Muscle of leg (tissue), 3 donors: ENCODE measurements at regions not wholly inside any gene's neighbourhood (a gene's known extent, or its start where the extent isn't known, plus 50 kb on each side); places are given as distances from the start of the nearest gene placed in this dataset.

ENCODE experiments used
- DNase-seq: peaks from one replicate; pipeline ENCODE4 v3.0.0; 2013
- H3K27ac ChIP-seq: one replicate; pipeline ENCODE4 v1.5.1; 2013; ENCODE audit warnings: mild to moderate bottlenecking, low read length, control low read depth
- H3K27me3 ChIP-seq: one replicate; pipeline ENCODE4 v1.6.1; 2013; ENCODE audit warnings: low read length; ENCODE audit not compliant: control insufficient read depth, insufficient read depth
- H3K36me3 ChIP-seq: one replicate; pipeline ENCODE4 v1.6.1; 2013; ENCODE audit warnings: low read length; ENCODE audit not compliant: control insufficient read depth, insufficient read depth
- H3K4me1 ChIP-seq: one replicate; pipeline ENCODE4 v1.6.1; 2013; ENCODE audit warnings: low read length; ENCODE audit not compliant: control insufficient read depth, insufficient read depth
- H3K4me3 ChIP-seq: one replicate; pipeline ENCODE4 v1.5.1; 2013; ENCODE audit warnings: low read length, control low read depth
- H3K9me3 ChIP-seq: replicated peaks from 2 replicates; pipeline ENCODE4 v1.6.1; 2013; ENCODE audit warnings: low read depth, low read length; ENCODE audit not compliant: control insufficient read depth
- WGBS: methylation state at CpG from one replicate; pipeline ENCODE4 v1.1.5; 2013; ENCODE audit warnings: missing lambda C conversion rate; ENCODE audit not compliant: insufficient coverage; 5-methylcytosine and 5-hydroxymethylcytosine counted together

GRCh38 chr1:216884614-216885229, 161.5 kb upstream of the ESRRG start:
- no peak for DNase-seq
- Histone ChIP-seq H3K27me3 (no peaks in the 10 kb centered on the region), H3K27ac (no peak overlapping the region), H3K9me3 (no peaks in the 10 kb centered on the region), H3K4me3 (no peak overlapping the region), H3K36me3 (no peaks in the 10 kb centered on the region), H3K4me1 (peaks cover 4% of the 10 kb centered on the region)
- no CpG with 5 or more reads among the region's 2 CpGs for WGBS

GRCh38 chr1:216883518-216883917, 160.3 kb upstream of the ESRRG start:
- H3K27ac ChIP-seq = no peak overlapping the region
- no peak overlapping the region for H3K4me3 ChIP-seq
- H3K36me3 ChIP-seq = no peaks in the 10 kb centered on the region
- WGBS = 100% methylated on average over 1 of the region's 2 CpGs
- no peaks in the 10 kb centered on the region for H3K27me3 ChIP-seq
- no peak for DNase-seq
- no peaks in the 10 kb centered on the region for H3K9me3 ChIP-seq
- no peaks in the 10 kb centered on the region for H3K4me1 ChIP-seq

DNA sequence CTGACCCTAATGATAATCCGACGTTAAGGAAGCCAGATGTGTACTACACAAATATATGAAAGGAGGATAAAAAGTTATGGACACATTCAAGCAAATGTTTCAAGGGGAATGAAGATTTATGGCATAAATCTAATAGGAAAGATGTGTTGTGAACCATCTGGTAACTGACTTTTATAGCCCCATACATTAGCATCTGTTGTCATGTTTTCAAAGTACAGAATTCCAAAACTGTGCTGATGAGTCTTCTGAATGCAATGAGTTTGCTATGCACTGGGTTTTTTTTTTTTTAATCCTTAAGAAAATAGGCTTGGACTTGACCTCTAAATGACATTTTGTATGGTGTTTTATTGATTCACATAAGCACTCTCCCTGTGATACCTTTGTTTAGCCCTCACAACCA, 158.5 kb upstream of the ESRRG start:
- WGBS = no CpG with 5 or more reads among the region's 2 CpGs
- no peaks in the 10 kb centered on the region for H3K4me1 ChIP-seq

DNA sequence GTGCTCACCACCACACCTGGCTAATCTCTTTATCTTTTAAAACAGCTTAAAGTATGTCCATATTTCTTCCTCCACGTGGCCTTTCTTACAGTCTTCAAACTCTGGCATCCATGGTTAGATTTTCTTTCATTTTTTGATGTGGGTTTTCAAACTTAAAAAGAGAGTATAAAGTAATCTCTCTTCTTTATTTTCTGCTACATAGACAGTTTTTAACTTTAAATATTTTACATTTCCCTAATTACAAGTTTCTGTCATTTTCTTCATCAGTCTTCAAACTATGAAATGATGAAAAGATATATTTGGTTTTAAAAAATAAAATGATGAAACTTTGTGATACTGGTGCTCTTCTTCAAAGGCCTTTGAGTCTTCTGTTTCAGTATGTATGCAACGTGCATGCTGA, 143.5 kb upstream of the ESRRG start:
- Histone ChIP-seq H3K36me3 (no peaks in the 10 kb centered on the region), H3K4me3 (no peak overlapping the region), H3K4me1 (no peaks in the 10 kb centered on the region), H3K9me3 (no peaks in the 10 kb centered on the region), H3K27me3 (no peaks in the 10 kb centered on the region), H3K27ac (no peak overlapping the region)
- DNase-seq = no peak
- no CpG with 5 or more reads among the region's 2 CpGs for WGBS

More for the DNA sequence above, 158.5 kb upstream of the ESRRG start:
- no peaks in the 10 kb centered on the region for H3K27me3 ChIP-seq
- no peak overlapping the region for H3K27ac ChIP-seq
- H3K9me3 ChIP-seq = no peaks in the 10 kb centered on the region
- no peaks in the 10 kb centered on the region for H3K36me3 ChIP-seq
- no peak for DNase-seq
- H3K4me3 ChIP-seq = no peak overlapping the region

DNA sequence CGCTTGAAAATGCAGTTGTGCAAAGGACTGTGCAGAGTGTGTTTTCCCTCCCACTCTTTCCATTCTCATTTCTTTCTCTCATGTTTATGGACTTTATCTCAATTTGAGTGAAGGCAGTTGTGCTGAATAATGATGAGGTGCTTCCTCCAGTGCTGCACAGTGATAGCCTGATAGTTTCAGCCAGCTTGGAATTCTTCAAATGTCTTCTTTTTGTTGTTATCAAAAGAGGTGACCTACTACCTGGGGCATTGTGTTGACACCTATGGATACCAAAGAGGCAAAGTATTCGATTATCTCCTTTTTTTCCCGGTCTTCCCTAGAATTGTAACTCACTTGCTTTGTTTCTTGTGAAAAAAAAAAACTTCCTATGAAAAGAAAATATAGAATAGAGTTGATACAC, 132.6 kb upstream of the ESRRG start:
- no peaks in the 10 kb centered on the region for H3K36me3 ChIP-seq
- no peak overlapping the region for H3K4me3 ChIP-seq
- no CpG with 5 or more reads among the region's 3 CpGs for WGBS
- H3K4me1 ChIP-seq = peaks cover 4% of the 10 kb centered on the region
- H3K27me3 ChIP-seq = no peaks in the 10 kb centered on the region
- no peak for DNase-seq
- no peak overlapping the region for H3K27ac ChIP-seq
- no peaks in the 10 kb centered on the region for H3K9me3 ChIP-seq

- no peak overlapping the region for H3K4me3 ChIP-seq
- H3K36me3 ChIP-seq = no peaks in the 10 kb centered on the region
- no peaks in the 10 kb centered on the region for H3K27me3 ChIP-seq
- DNase-seq = peak; percentile 43
- peak overlapping the region; percentile 39 for H3K27ac ChIP-seq
- peaks cover 4% of the 10 kb centered on the region for H3K4me1 ChIP-seq
- H3K9me3 ChIP-seq = no peaks in the 10 kb centered on the region
- 66% methylated on average over 4 of the region's 6 CpGs for WGBS
Measured at GRCh38 chr1:216854836-216855484, 131.7 kb upstream of the ESRRG start.

DNA sequence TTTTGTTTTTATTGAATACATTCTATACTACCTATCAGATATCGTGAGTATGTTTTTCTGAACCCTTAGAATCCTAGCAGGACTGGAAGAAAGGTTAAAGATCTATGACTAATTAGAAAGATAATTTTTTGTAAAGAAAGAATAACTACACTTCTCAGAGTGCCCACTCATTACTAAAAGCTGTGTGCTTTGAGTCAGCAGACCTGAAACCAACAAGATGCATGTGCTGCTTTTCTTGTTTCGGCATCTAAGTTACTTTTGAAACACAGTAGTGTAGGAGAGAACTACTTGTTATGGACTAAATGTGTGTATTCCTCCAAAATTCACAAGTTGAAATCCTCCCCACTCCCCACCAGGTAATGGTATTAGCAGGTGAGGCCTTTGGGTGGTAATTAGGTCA, 127.8 kb upstream of the ESRRG start:
- Histone ChIP-seq H3K9me3 (no peaks in the 10 kb centered on the region), H3K36me3 (no peaks in the 10 kb centered on the region), H3K27ac (no peak overlapping the region), H3K4me3 (no peak overlapping the region), H3K27me3 (no peaks in the 10 kb centered on the region), H3K4me1 (peaks cover 4% of the 10 kb centered on the region)
- no peak for DNase-seq
- WGBS = no CpG with 5 or more reads among the region's 2 CpGs

GRCh38 chr1:216849146-216849545, 125.9 kb upstream of the ESRRG start:
- H3K27ac ChIP-seq = no peak overlapping the region
- H3K4me1 ChIP-seq = no peaks in the 10 kb centered on the region
- no peak for DNase-seq
- H3K36me3 ChIP-seq = no peaks in the 10 kb centered on the region
- H3K27me3 ChIP-seq = no peaks in the 10 kb centered on the region
- no CpG with 5 or more reads among the region's 4 CpGs for WGBS
- no peak overlapping the region for H3K4me3 ChIP-seq
- H3K9me3 ChIP-seq = no peaks in the 10 kb centered on the region

- Histone ChIP-seq H3K27ac (no peak overlapping the region), H3K36me3 (no peaks in the 10 kb centered on the region), H3K27me3 (no peaks in the 10 kb centered on the region), H3K4me3 (no peak overlapping the region), H3K4me1 (no peaks in the 10 kb centered on the region), H3K9me3 (no peaks in the 10 kb centered on the region)
- WGBS = 100% methylated on average over 2 of the region's 6 CpGs
- peak; percentile 19 for DNase-seq
Measured at GRCh38 chr1:216847397-216848036, 124.3 kb upstream of the ESRRG start.

GRCh38 chr1:216846339-216846738, 123.1 kb upstream of the ESRRG start:
- Histone ChIP-seq H3K27ac (no peak overlapping the region), H3K36me3 (no peaks in the 10 kb centered on the region), H3K27me3 (no peaks in the 10 kb centered on the region), H3K4me1 (peaks cover 2% of the 10 kb centered on the region), H3K9me3 (no peaks in the 10 kb centered on the region), H3K4me3 (no peak overlapping the region)
- no peak for DNase-seq
- WGBS = no CpG with 5 or more reads among the region's 4 CpGs
